GM21381 (cell line): ENCODE measurements at regions not wholly inside any gene's neighbourhood (a gene's known extent, or its start where the extent isn't known, plus 50 kb on each side); places are given as distances from the start of the nearest gene placed in this dataset.
"Not testable (repeated sequence)": the region's sequence is repeated elsewhere in the genome, so short reads cannot be mapped to it uniquely, and the experiment has no call there.

ENCODE experiments used
- ATAC-seq: cut with Tn5 transposase; IDR thresholded peaks from one replicate; pipeline ENCODE4 v1.9.1; 2021; ENCODE audit warnings: mild to moderate bottlenecking, moderate library complexity; ENCODE audit not compliant: unreplicated experiment

DNA sequence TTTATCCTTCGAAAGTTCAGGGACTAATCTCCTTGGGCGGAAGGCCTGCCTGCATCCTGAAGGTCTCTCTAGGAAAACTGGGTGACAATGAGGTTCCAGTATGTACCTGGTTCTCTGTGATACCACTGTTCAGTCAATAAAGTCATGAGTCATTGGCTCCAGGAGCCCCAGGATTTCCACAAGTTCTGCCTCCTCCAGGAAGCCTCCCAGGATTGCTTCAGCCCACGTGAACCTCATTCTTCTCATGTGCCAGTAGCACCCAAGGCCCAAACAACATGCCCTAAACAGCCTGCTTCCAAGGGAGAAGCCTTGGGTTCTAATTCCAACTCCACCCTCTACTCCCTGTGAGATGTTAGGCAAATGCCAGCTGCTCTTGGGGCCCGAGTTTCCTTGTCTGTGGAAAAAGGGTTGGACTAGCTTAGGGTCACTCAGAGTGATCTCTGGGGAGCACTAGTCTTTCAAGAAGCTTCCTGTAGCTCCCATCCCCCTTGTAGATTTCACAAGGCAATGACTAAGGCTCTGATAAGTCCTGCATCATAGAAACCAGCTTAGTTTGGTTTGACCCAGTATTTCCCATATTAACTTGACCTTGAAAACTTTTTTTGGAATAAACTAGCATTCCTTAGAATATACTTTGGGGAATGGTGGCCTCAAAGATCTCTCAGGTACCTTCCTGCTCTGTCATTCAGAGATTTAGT is 118.3 kb upstream of the ATP2B2 start:
- no peak for ATAC-seq

DNA sequence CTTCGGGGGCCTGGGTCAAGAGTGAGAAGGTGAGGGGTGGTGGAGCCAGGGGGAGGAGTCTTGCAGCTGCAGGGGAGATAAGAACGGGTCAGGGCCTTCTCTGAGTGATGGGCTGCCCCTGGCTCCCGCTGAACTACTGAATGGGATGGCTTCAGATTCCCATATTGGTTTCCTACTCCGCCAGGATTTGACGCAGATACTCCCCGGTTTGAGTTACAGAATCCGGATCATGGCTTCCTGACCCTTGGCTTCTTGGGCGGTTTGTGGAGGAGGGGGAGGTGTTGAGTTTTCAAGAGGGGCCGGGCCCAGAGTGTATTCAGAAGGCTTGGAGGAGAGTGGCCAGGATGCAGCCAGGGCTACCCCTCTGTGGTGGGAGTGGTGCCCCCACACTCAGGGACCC is 119.9 kb upstream of the ATP2B2 start:
- ATAC-seq = no peak

DNA sequence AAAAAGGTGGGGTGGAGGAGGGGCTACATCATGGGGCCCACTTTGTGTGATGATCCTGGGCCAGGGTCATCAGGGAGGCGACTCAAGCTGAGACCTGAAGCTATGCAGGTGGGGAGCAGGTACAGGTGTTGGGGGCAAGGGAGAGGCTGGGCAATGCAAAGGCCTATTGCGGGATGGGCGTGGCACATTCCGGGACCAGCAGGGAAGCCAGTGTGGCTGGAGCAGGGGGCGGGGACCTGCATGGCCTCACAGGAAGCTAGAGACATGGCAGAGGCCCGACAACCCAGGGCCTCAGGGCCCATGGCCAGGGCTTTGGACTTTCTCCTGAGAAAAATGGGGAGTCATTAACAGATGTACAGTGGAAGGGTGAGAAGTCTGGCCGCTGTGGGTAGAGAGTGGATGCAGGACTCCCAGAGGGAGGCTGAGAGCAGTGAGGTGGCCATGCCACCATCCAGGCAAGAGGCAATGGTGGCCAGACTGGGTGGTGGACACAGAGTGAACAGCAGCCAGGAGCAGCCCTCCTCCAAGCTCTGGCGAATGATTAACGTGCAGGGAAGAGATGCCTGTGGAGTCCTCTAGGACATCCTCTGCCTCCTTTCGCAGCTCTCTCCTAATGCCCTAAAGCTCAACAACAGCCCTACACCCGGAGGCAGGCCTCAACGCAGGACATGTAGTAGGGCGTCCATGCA is 122.6 kb upstream of the ATP2B2 start:
- ATAC-seq = no peak

DNA sequence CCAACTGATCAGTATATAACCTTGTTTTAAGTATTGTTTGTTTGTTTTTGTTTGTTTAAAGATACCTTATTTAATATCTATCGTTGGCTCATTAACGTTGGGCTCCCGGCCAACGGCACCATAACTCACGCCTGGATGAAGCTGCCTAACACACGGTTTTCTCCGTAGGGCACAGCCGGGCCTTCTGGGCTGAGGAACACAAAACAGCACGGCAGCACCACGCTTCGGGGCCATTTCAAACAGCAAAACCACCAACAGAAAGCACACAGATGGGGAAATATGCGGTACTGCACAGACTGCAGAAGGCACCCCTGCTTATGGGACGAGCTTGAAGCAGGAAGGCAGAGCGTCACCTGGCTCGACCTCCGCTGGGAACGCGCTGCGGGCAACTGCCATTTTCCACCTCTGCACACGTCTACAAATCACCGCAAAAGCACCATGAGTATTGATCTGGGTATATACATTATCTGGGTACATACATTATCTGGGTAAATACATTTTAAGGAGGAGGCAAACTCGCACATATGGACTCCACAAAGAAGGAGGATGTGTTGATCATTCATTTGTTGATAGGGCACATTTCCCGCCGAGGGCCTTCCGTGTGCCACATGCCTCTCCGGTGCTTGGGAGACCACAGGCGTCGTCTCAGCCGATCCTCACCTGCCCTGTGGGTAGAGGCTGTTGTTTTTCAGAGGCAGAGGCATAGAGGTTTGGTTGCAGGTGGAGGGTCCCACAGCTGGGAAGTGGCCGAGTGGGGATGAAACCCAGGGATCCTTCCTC is 123.7 kb upstream of the ATP2B2 start:
- no peak for ATAC-seq

DNA sequence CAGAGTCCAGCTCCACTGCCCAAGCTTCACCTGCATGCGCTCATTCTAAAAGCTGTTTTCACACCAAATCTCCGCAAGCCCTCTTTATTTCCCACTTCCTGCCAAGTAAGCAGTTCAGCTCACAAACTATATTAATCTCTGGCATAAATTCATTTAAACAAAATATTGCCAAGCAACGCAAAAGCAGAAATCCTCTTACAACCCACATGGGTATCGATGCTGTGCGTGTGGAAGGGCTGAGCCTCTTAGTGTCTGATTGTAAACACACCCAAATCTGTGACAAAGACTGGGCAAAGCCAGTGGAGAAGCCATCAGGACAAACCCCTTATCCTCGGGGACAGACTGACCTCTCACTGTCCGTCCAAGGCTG is 124.3 kb upstream of the ATP2B2 start:
- ATAC-seq = no peak

DNA sequence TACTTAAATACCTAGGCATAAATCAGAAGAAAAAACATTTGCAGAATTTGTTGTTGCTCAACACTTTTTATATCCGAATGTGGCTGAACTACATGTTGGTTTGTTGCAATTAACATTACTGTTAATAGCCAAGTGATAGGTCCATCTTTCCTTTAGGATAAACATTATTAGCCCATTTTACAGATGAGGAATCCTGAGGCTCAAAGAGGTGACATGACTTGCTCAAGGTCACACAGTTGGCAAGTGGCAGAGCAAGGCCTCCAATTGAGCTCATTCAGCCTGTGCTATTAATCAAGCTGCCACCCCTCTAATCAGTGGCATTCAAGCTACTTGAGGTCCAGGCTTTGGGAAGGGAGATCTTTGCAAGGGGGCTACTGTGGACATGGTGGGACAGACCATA is 125.8 kb upstream of the ATP2B2 start:
- no peak for ATAC-seq

DNA sequence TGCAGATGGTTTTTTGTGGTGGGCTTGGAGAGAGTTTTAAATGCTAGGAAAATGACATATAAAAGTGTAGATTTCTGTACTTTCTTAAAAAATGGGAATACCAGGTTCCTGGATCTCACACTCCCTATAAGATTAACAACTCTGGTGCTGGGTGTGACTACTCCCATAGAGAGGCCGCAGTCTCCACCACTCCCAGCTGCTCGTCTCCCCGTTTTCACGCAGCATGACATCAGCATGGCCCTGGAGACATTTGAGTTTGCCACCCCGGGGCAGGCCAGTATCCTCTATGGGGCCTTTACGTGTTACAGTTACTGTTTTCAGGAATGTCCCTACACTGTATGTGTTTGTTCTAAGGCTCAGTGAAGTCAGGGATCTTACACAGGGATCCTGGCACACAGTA is 126.7 kb upstream of the ATP2B2 start:
- no peak for ATAC-seq

DNA sequence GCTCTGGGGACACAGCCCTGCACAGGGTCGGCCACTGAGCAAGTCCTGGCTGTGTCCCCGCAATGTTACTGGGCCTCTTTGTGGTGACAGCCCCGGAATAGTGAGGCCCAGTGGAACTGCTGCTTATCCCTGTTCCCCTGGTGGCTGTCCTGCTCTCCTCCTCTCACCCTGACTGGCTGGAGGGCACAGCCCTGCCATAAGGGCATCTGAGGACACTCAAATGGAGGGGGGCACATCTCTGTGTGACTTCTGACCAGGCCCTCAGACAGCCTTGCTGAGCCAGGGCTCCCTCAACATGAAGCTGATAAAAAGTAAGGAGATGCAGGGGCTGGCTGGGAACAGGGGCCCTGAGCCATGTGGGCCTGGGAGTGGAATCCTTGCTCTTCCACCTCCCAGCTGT is 127.4 kb upstream of the ATP2B2 start:
- ATAC-seq = no peak

DNA sequence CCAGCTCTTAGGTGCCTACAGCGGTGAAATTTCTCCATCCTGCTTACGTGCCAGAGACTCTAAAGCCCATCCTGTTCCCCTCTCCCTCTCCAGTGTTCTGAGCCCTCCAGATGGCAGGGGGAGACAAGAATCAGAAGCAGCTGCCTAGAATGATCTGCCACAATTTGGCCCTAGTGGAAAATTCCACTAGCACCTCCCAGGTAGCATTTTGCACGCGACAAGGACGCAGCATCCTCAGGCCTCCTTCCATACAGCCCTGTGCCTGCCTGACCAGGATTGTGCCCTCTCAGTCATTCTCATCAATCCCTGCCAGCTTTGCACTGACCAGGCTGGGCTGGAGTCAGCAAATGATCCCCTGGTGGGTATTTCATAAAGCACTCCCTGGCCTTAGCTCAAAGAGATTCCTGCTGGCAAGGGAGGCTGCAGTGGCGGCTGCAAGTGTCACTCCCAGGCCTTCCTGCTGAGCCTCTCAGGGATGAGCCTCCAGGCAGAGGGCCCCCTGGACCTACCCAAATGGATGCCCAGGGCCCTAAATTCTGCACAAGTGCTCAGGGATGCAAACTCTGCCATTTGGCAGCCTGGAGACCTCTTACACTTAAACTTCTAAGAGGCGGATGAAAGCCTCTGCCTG is 130.2 kb upstream of the ATP2B2 start:
- ATAC-seq = no peak

DNA sequence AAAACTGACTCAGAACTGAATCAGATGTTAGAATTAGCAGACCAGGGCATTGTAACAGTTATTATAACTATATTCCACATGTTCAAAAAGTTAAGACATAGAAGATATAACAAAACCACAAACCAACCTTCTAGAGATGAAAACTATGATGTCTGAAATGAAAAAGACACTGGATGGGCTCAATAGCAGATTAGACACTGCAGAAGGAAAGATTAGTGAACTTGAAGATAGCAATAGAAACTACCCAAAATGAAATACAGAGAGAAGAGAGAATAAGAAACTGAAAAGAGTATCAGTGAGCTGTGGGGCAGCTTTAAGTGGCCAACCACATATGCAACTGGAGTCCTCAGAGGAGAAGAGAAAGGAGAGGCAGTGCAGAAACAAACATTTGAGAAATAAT is 132.0 kb upstream of the ATP2B2 start:
- ATAC-seq = no peak

DNA sequence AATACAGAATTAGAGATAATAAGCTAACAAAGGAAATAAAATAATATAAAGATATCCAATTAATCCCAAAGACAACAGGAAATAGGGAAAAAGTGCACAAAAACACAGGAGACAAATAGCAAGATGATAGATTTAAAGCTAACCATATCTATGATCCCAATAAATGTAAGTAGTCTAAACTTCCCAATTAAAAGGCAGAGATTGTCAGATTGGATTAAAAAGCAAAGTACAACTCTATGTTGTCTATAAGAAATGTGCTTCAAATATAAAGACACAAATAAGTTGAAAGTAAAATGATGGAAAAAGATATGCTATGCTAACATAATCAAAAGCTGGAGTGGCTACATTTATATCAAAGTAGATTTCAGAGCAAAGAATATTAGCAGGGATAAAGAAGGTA is 133.1 kb upstream of the ATP2B2 start:
- ATAC-seq = no peak

DNA sequence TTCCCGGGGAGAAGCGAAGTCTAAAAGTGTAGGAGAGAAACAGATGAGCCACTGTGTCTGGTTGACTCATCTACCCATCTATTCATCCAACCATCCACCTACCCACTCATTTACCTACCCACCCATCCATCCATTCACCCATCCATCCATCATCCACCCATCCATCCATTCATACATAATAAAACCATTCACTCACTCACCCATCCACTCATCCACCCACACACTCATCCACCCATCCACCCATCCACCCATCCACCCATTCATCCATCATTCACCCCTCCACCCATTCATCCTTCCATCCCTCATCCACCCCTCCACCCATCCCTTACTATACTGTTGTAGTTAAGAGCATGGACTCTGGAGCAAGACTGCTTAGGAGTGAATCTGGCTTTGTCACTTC is 136.4 kb upstream of the ATP2B2 start:
- no peak for ATAC-seq

DNA sequence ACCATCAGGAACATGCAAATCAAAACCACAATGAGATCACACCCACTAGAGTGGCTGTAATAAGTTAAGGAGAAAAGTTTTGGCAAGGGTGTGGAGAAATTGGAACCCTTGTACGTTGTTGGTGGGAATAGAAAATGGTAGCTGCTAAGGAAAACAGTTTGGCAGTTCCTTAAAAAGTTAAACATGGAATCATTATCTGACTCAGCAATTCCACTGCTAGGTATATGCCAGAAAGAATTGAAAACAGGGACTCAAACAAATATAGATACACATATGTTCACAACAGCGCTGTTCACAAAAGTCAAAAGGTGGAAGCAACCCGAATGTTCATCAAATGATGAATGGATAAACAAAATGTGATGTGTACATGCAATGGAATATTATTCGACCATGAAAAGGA is 138.8 kb upstream of the ATP2B2 start:
- no peak for ATAC-seq

DNA sequence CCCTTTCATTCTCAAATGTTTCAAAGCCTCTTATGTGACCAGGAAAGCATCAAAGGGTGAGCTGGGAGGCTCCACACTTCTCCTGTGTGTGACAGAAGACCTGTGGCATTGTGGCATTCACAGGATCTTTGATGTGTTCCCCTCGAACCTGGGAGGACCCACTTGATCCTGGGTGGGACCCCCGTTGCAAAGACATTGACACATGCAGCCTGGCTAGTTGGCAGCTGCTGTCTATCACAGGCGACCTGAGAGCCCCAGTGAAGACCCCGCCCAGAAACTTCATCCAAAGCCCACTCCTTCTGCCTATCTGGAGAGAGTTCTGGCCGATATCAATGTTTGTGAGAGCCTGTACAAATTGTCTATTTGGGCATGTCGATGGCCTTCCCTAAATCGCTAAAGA is 140.4 kb upstream of the ATP2B2 start:
- ATAC-seq = no peak

DNA sequence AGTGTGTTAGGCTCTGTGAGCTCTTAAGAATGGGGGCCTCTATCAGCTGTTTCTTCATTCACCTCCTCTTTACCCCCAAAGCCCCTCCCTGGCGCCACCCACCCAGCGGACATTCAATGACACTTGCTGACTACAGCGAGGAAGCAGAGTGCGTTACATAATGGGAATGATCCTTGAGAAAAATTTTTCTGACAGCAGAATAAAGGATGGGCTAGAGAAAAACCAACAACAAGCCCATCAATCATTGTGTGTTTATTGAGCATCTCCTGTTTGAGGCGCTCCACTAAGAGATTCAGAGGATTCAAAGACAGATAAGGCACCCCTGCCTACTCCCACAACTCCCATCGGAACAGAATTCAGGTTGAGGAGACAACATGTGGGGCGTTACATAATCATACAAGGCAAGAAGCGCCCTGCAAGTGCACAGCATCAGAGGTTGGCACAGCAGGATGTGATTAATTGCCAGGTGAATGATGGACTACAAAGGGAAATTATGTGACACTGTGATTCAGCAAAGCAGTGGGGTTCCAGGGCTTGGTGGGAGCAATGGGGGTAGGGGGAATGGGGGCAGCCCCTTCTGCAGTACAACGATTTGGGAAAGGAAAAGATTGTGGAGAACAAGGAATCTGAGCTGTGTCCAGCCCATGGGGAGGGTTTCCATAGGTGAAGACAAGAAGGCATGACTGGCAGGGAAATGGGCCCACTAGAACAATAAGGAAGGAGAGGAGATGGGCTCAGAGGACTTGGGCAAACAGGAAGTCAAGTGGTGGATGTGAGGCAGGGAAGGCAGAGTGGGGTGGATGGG is 141.3 kb upstream of the ATP2B2 start:
- no peak for ATAC-seq

DNA sequence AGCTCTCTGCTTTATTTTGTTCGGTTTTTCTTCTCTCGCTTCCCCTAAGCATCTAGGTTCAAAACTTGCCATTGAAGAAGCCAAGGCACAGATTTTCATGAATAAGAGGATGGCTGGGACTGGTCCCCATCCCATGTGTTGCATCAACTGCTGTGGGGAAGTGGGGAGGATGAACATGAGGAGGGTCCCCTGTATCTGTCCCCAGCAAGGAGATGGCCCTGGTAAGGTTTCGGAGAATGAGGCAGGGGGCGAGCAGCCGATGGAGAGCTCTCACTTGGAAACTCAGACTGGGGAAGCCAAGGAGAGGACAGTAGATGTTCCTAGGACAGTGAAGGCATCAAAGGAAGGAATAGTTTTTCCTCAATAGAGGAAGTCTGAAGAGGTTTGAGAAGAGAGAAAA is 142.0 kb upstream of the ATP2B2 start:
- no peak for ATAC-seq

DNA sequence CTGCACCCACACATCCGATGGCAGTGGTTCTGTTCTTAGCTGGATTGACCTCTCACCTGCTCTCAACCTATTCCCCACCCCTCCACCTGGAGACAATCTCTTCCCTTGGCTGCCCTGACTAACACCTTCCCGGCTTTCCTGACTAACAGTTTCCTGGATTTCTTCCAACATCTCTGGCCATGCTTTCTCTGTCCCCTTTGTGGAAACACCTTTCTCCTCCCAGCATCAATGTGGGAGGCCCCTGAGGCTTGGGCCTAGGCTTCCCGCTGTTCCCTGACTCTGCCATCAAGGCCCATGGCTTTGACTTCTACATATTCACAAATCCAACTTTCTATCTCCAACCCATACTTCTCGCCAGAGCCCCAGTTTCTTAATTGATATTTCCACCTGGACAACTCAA is 142.8 kb upstream of the ATP2B2 start:
- no peak for ATAC-seq

DNA sequence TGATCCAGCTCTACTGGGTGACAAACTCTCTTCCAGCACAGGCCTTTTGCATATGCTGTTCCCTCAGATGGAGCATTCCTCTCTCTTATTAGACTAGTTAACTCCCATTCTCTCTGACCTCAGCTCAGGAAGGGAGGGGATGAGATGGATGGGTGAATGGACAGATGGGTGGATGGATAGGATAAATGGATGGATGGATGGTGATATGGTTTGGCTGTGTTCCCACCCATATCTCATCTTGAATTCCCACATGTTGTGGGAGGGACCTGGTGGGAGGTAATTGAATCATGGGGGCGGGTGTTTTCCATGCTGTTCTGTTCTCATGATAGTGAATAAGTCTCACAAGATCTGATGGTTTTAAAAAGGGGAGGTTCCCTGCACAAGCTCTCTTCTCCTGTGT is 144.1 kb upstream of the ATP2B2 start:
- not testable (repeated sequence) for ATAC-seq

DNA sequence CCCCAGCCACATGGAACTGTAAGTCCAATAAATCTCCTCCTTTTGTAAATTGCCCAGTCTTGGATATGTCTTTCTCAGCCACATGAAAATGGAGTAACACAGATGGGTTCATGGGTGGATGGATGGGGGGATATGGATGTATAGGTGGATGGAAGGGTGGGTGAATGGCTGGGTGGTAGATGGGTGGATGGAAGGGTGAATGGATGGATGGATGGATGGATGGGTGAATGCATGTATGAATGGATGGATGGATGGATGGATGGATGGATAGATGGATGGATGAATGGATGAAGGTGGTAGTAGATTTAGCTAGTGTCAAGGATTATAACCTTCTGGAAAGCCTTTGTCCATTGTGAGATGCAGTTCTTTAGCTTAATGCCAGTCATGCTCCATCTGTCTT is 146.1 kb upstream of the ATP2B2 start:
- ATAC-seq = no peak

DNA sequence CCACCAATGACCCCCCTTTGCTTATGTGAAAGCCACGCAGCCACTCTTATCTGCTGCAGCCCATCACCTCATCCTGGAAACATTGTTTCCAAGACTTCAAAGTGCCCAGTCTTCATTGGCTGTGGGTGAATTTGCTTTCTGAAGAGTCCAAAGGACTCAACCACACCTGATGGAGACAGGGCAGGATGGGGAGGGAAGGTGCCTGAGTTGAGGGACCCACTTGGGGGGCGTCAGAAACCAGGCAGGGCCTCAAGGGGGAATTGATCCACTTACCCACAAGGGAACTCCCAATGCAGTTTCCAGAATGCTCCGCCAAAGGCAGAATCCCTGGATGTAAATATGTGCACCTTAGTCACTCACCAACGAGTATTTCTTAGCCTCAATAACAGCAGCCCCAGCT is 147.9 kb upstream of the ATP2B2 start:
- no peak for ATAC-seq
